DND-41 (cell line): ENCODE measurements at regions not wholly inside any gene's neighbourhood (a gene's known extent, or its start where the extent isn't known, plus 50 kb on each side); places are given as distances from the start of the nearest gene placed in this dataset.
"Not testable (repeated sequence)": the region's sequence is repeated elsewhere in the genome, so short reads cannot be mapped to it uniquely, and the experiment has no call there.

Experiments used
- EZH2 ChIP-seq: IDR thresholded peaks from 3 replicates; pipeline ENCODE4 v1.6.1; 2012; ENCODE audit warnings: borderline replicate concordance, low read depth, mild to moderate bottlenecking, moderate library complexity, low read length, inconsistent platforms; ENCODE audit not compliant: severe bottlenecking
- TF ChIP-seq, protein P1 (sequence below): IDR thresholded peaks from 2 replicates; pipeline ENCODE4 v1.5.1; 2012; ENCODE audit warnings: borderline replicate concordance, low read length, moderate library complexity, mild to moderate bottlenecking; ENCODE audit not compliant: poor library complexity, severe bottlenecking; ENCODE audit errors: extremely low read depth

GRCh38 chr1:221262677-221263076, 383.4 kb downstream of the HLX start:
- TF ChIP-seq, protein P1, sequence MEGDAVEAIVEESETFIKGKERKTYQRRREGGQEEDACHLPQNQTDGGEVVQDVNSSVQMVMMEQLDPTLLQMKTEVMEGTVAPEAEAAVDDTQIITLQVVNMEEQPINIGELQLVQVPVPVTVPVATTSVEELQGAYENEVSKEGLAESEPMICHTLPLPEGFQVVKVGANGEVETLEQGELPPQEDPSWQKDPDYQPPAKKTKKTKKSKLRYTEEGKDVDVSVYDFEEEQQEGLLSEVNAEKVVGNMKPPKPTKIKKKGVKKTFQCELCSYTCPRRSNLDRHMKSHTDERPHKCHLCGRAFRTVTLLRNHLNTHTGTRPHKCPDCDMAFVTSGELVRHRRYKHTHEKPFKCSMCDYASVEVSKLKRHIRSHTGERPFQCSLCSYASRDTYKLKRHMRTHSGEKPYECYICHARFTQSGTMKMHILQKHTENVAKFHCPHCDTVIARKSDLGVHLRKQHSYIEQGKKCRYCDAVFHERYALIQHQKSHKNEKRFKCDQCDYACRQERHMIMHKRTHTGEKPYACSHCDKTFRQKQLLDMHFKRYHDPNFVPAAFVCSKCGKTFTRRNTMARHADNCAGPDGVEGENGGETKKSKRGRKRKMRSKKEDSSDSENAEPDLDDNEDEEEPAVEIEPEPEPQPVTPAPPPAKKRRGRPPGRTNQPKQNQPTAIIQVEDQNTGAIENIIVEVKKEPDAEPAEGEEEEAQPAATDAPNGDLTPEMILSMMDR = not testable (repeated sequence)
- TF ChIP-seq EZH2 = not testable (repeated sequence)
